NCI-H2107 treated with DMSO at 0.1 percent for 48 hours (cell line): ENCODE measurements at regions not wholly inside any gene's neighbourhood (a gene's known extent, or its start where the extent isn't known, plus 50 kb on each side); places are given as distances from the start of the nearest gene placed in this dataset.
"Not testable (repeated sequence)": the region's sequence is repeated elsewhere in the genome, so short reads cannot be mapped to it uniquely, and the experiment has no call there.

Experiments
- DNase-seq: peaks from one replicate; lab custom pipeline; 2025; ENCODE audit not compliant: unreplicated experiment; lab: John Stamatoyannopoulos, UW

GRCh38 chr5:82564963-82565362 is 286.8 kb upstream of the RPS23 start:
- DNase-seq = no peak

GRCh38 chr5:82563745-82564144 is 285.6 kb upstream of the RPS23 start:
- DNase-seq = no peak

- DNase-seq = no peak
Measured at GRCh38 chr5:82562696-82563240, 284.6 kb upstream of the RPS23 start.

- no peak for DNase-seq
Measured at GRCh38 chr5:82561797-82562196, 283.6 kb upstream of the RPS23 start.

- DNase-seq = no peak
Measured at GRCh38 chr5:82560969-82561368, 282.8 kb upstream of the RPS23 start.

- DNase-seq = no peak
Measured at GRCh38 chr5:82560561-82560960, 282.4 kb upstream of the RPS23 start.

- DNase-seq = no peak
Measured at GRCh38 chr5:82551840-82552385, 273.8 kb upstream of the RPS23 start.

- DNase-seq = no peak
Measured at GRCh38 chr5:82551192-82551591, 273.0 kb upstream of the RPS23 start.

- DNase-seq = no peak
Measured at GRCh38 chr5:82549263-82549662, 271.1 kb upstream of the RPS23 start.

- no peak for DNase-seq
Measured at GRCh38 chr5:82544004-82544403, 265.9 kb upstream of the RPS23 start.

- no peak for DNase-seq
Measured at GRCh38 chr5:82540301-82540700, 262.1 kb upstream of the RPS23 start.

- DNase-seq = no peak
Measured at GRCh38 chr5:82538339-82539034, 260.3 kb upstream of the RPS23 start.

- DNase-seq = no peak
Measured at GRCh38 chr5:82537687-82538306, 259.6 kb upstream of the RPS23 start.

GRCh38 chr5:82534986-82535385 is 256.8 kb upstream of the RPS23 start:
- no peak for DNase-seq

GRCh38 chr5:82532075-82532474 is 253.9 kb upstream of the RPS23 start:
- DNase-seq = not testable (repeated sequence)

- no peak for DNase-seq
Measured at GRCh38 chr5:82526540-82526939, 248.4 kb upstream of the RPS23 start.

GRCh38 chr5:82525626-82526025 is 247.5 kb upstream of the RPS23 start:
- no peak for DNase-seq

GRCh38 chr5:82523633-82524032 is 245.5 kb upstream of the RPS23 start:
- no peak for DNase-seq

- DNase-seq = no peak
Measured at GRCh38 chr5:82522897-82523296, 244.7 kb upstream of the RPS23 start.

GRCh38 chr5:82521431-82522051 is 243.4 kb upstream of the RPS23 start:
- DNase-seq = no peak

GRCh38 chr5:82519558-82519957 is 241.4 kb upstream of the RPS23 start:
- no peak for DNase-seq

GRCh38 chr5:82517544-82518075 is 239.5 kb upstream of the RPS23 start:
- no peak for DNase-seq
